ENCODE measurements at regions not wholly inside any gene's neighbourhood (a gene's known extent, or its start where the extent isn't known, plus 50 kb on each side); places are given as distances from the start of the nearest gene placed in this dataset.

- TF ChIP-seq REST (IDR thresholded peaks at IDR 0.05; ENCODE audit: unreplicated experiment) = no peak
- TF ChIP-seq NANOG (IDR thresholded peaks at IDR 0.05; ENCODE audit: borderline replicate concordance) = no peak
- no peak for TF ChIP-seq CTCF (conservative IDR thresholded peaks at IDR 0.05; ENCODE audit: low read depth in 2 of 2)
- TF ChIP-seq POLR2AphosphoS5 (IDR thresholded peaks at IDR 0.05; ENCODE audit: low read depth) = no peak
- no peak for TF ChIP-seq ETS1 (IDR thresholded peaks at IDR 0.05)
- TF ChIP-seq ZNF331 (CRISPR knock-in tag; IDR thresholded peaks at IDR 0.05; ENCODE audit: low read depth) = no peak
- no peak for TF ChIP-seq EZH2 (IDR thresholded peaks at IDR 0.05; ENCODE audit: low read depth, unreplicated experiment)
- TF ChIP-seq EZH2phosphoT487 (IDR thresholded peaks at IDR 0.05; ENCODE audit: unreplicated experiment) = no peak
- TF ChIP-seq STAT1 (IDR thresholded peaks at IDR 0.05; ENCODE audit: unreplicated experiment) = no peak
- no peak for TF ChIP-seq JUNB (IDR thresholded peaks at IDR 0.05; ENCODE audit: unreplicated experiment)
- no peak for TF ChIP-seq CREB1 (CRISPR knock-in tag; IDR thresholded peaks at IDR 0.05; ENCODE audit: low read depth)
- TF ChIP-seq ZNF114 (CRISPR knock-in tag; IDR thresholded peaks at IDR 0.05) = no peak
- no peak for TF ChIP-seq ZNF462 (CRISPR knock-in tag; IDR thresholded peaks at IDR 0.05)
Measured at GRCh38 chr3:127091376-127091775, 101.6 kb upstream of the PRR23E start.

Measured in GM23338 (cell line).